HepG2 (cell line): ENCODE measurements at regions not wholly inside any gene's neighbourhood (a gene's known extent, or its start where the extent isn't known, plus 50 kb on each side); places are given as distances from the start of the nearest gene placed in this dataset.

Experiments
- ATAC-seq: fragments of 200-7000 bp; cut with Tn5 transposase; 3 replicates; pipeline ENCODE4 v1.9.1; 2020; ENCODE audit warnings: mild to moderate bottlenecking, moderate library complexity
- BruUV-seq: library from RNA; stranded (reverse); fragments of 400-500 nt; replicated peaks from 2 replicates; lab custom pipeline; 2021; lab: Mats Ljungman, UMichigan
- CTCF ChIA-PET: fragments of 300-600 bp; formaldehyde crosslinking; extraction: SDS; loops from one replicate; lab custom pipeline; 2021; ENCODE audit warnings: low total read pairs, inconsistent platforms, low intra/inter-chr PET ratio; lab: Yijun Ruan, JAX
- POLR2A ChIA-PET: fragments of 350-600 bp; sonication (Branson Sonifier 250); formaldehyde crosslinking; loops from one replicate; lab custom pipeline; 2020; ENCODE audit warnings: antibody characterized with exemption, inconsistent platforms; lab: Yijun Ruan, JAX
- DNase-seq: peaks from one replicate; pipeline ENCODE4 v3.0.0-alpha.2; 2015; ENCODE audit warnings: low spot score
- FAIRE-seq: peaks from 3 replicates; lab custom pipeline; 2011; peaks lifted over from hg19 to GRCh38; lab: Jason Lieb, UNC
- H2AFZ ChIP-seq: one replicate; pipeline ENCODE4 v1.6.1; 2011; ENCODE audit warnings: low read length, inconsistent platforms
- H3K27ac ChIP-seq: fragments of 300-600 bp; 3 replicates; pipeline ENCODE4 v1.8.0; 2011; ENCODE audit warnings: mixed run types, mild to moderate bottlenecking, mixed read lengths, low read length, inconsistent platforms; ENCODE audit not compliant: insufficient read depth; ENCODE audit errors: extremely low read length
- H3K27me3 ChIP-seq, 2 experiments: fragments of 200-600 bp in 1 of 2; 2 replicates in 1 of 2; 3 replicates in 1 of 2; pipeline versions ENCODE4 v1.6.0 to v1.8.0; 2011; ENCODE audit warnings: low read length in 2 of 2, mild to moderate bottlenecking in 2 of 2, moderate library complexity in 2 of 2, inconsistent platforms in 1 of 2; ENCODE audit not compliant: insufficient read depth in 2 of 2, control insufficient read depth in 1 of 2
- H3K36me3 ChIP-seq, 2 experiments: fragments of 200-600 bp in 1 of 2; replicated peaks in 1 of 2; 2 replicates in 1 of 2; 3 replicates in 1 of 2; pipeline versions ENCODE4 v1.5.1 to v1.8.0; 2011; ENCODE audit warnings: low read length in 2 of 2, inconsistent platforms in 1 of 2; ENCODE audit not compliant: insufficient read depth in 2 of 2, control insufficient read depth in 1 of 2
- H3K4me1 ChIP-seq: 2 replicates; pipeline ENCODE4 v1.5.1; 2012; ENCODE audit warnings: low read length, inconsistent platforms; ENCODE audit not compliant: insufficient read depth
- H3K4me2 ChIP-seq: 2 replicates; pipeline ENCODE4 v1.6.0; 2011; ENCODE audit warnings: low read depth, low read length, inconsistent platforms
- H3K4me3 ChIP-seq, 3 experiments: fragments of 200-600 bp in 1 of 3; sonication (generic), shearing (Covaris generic) in 1 of 3; replicated peaks in 1 of 3; 2 replicates each; pipeline ENCODE4 v1.5.1; 2011 to 2016; ENCODE audit warnings: low read length in 3 of 3, inconsistent platforms in 2 of 3, low read depth in 2 of 3, mild to moderate bottlenecking in 2 of 3, control low read depth in 1 of 3, mixed read lengths in 1 of 3; ENCODE audit not compliant: insufficient read depth in 1 of 3
- H3K79me2 ChIP-seq: one replicate; pipeline ENCODE4 v1.6.1; 2011; ENCODE audit warnings: low read length, inconsistent platforms; ENCODE audit not compliant: insufficient read depth
- H3K9ac ChIP-seq: 2 replicates; pipeline ENCODE4 v1.6.0; 2011; ENCODE audit warnings: mild to moderate bottlenecking, low read depth, low read length, inconsistent platforms; ENCODE audit not compliant: insufficient read depth
- H3K9me3 ChIP-seq: 2 replicates; pipeline ENCODE4 v1.5.1; 2012; ENCODE audit warnings: mild to moderate bottlenecking, low read length
- H4K20me1 ChIP-seq: 2 replicates; pipeline ENCODE4 v1.6.0; 2011; ENCODE audit warnings: inconsistent platforms, mild to moderate bottlenecking, low read length, moderate library complexity; ENCODE audit not compliant: insufficient read depth
- CHCHD3 ChIP-seq: sonication (generic); formaldehyde crosslinking; IDR thresholded peaks from 2 replicates; pipeline ENCODE4 v1.8.0; 2022; ENCODE audit warnings: mild to moderate bottlenecking, missing genetic modification reagents, moderate library complexity
- IRX3 ChIP-seq: sonication (generic); formaldehyde crosslinking; IDR thresholded peaks from 2 replicates; pipeline ENCODE4 v1.8.1; 2023; ENCODE audit warnings: mild to moderate bottlenecking, low read depth, missing genetic modification reagents, borderline replicate concordance
- KDM6A ChIP-seq: IDR thresholded peaks from 2 replicates; pipeline ENCODE4 v1.6.1; 2016; ENCODE audit warnings: low read depth
- NFIC ChIP-seq: IDR thresholded peaks from 2 replicates; pipeline ENCODE4 v1.6.1; 2012; ENCODE audit warnings: mild to moderate bottlenecking, low read length, inconsistent platforms
- SP140L ChIP-seq: sonication (generic); formaldehyde crosslinking; IDR thresholded peaks from 2 replicates; pipeline ENCODE4 v1.4.0; 2020; ENCODE audit warnings: missing genetic modification reagents, borderline replicate concordance
- WIZ ChIP-seq: sonication (generic); formaldehyde crosslinking; IDR thresholded peaks from 2 replicates; pipeline ENCODE4 v1.5.1; 2020; ENCODE audit warnings: mild to moderate bottlenecking, missing genetic modification reagents
- XRCC5 ChIP-seq: fragments of 200-400 bp; formaldehyde crosslinking; optimal IDR thresholded peaks from 2 replicates; pipeline ENCODE3; 2017; ENCODE audit warnings: mild to moderate bottlenecking, low read length
- ZNF33A ChIP-seq: sonication (generic); formaldehyde crosslinking; IDR thresholded peaks from 2 replicates; pipeline ENCODE4 v1.5.1; 2020; ENCODE audit warnings: missing genetic modification reagents, mild to moderate bottlenecking, moderate library complexity, borderline replicate concordance
- ZNF550 ChIP-seq: sonication (generic); formaldehyde crosslinking; IDR thresholded peaks from 2 replicates; pipeline ENCODE4 v1.4.0; 2020; ENCODE audit warnings: mild to moderate bottlenecking, missing genetic modification reagents, borderline replicate concordance
- WGBS: methylation state at CpG from one replicate; pipeline ENCODE4 v1.1.6; 2017; ENCODE audit warnings: low lambda C conversion rate; 5-methylcytosine and 5-hydroxymethylcytosine counted together
- in situ Hi-C: cut with HindIII; loops from 2 replicates; pipeline ENCODE4 v1.10.0; 2017; ENCODE audit warnings: low pct_unique_long_range_greater_than_20kb; ENCODE audit not compliant: extremely low pct_ligation_motif_present
- intact Hi-C: fragments of 100-400 bp; cut with micrococcal nuclease; formaldehyde crosslinking; loops from one replicate; pipeline ENCODE4 v1.10.0; 2022; ENCODE audit not compliant: unreplicated experiment
- TF ChIP-seq, protein P1 (sequence below): sonication (generic); formaldehyde crosslinking; IDR thresholded peaks from 2 replicates; pipeline ENCODE4 v1.4.0; 2020; ENCODE audit warnings: missing genetic modification reagents
- TF ChIP-seq, protein P2 (sequence below): sonication (generic); formaldehyde crosslinking; IDR thresholded peaks from 2 replicates; pipeline ENCODE4 v1.8.0; 2022; ENCODE audit warnings: missing genetic modification reagents, mild to moderate bottlenecking, borderline replicate concordance
- TF ChIP-seq, protein P3 (sequence below): sonication (generic); formaldehyde crosslinking; IDR thresholded peaks from 2 replicates; pipeline ENCODE4 v1.4.0; 2020; ENCODE audit warnings: missing genetic modification reagents

DNA sequence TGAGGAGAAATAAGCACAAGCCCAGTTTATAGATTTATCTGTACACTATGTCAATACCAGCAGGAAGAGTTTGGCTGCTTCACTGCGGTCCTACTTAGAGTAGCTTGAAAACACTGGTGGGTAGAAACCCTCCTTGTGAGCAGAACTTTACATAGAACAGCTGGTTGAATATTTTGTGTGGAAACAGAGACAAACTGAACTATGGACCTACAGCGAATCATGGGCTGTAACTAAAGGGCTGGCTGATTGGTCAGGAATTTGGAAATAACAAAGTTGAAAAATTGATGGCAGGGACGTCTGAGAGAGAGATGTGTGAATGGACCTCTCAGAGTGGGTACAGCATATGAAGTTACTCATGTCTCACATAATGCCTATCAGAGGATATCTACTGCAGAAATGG, 392.5 kb downstream of the MAN2A1 start:
- no peak overlapping the region for H3K9ac ChIP-seq
- H4K20me1 ChIP-seq: no peaks in the 10 kb centered on the region
- no peak overlapping the region for H3K4me2 ChIP-seq
- no peak overlapping the region for H2AFZ ChIP-seq
- DNase-seq (no peak), FAIRE-seq (no peak), ATAC-seq (no peak)
- no TSS peak for BruUV-seq
- no peaks in the 10 kb centered on the region for H3K36me3 ChIP-seq
- H3K4me1 ChIP-seq: peaks cover 6% of the 10 kb centered on the region; the same call in 1 of the 2 replicates
- H3K79me2 ChIP-seq: no peaks in the 10 kb centered on the region
- ChIA-PET POLR2A (no interaction called here), CTCF (no interaction called here)
- 31% methylated on average over 3 of the region's 3 CpGs for WGBS
- in situ Hi-C loops (no loop called here), intact Hi-C loops (no loop called here)
- TF ChIP-seq, protein P1, sequence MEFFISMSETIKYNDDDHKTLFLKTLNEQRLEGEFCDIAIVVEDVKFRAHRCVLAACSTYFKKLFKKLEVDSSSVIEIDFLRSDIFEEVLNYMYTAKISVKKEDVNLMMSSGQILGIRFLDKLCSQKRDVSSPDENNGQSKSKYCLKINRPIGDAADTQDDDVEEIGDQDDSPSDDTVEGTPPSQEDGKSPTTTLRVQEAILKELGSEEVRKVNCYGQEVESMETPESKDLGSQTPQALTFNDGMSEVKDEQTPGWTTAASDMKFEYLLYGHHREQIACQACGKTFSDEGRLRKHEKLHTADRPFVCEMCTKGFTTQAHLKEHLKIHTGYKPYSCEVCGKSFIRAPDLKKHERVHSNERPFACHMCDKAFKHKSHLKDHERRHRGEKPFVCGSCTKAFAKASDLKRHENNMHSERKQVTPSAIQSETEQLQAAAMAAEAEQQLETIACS (CRISPR knock-in tag): no peak
- TF ChIP-seq SP140L (no peak), WIZ (CRISPR knock-in tag) (no peak), KDM6A (CRISPR knock-in tag) (no peak), NFIC (no peak), CHCHD3 (CRISPR knock-in tag) (no peak), IRX3 (no peak), XRCC5 (no peak), ZNF33A (CRISPR knock-in tag) (no peak), ZNF550 (CRISPR knock-in tag) (no peak)
- TF ChIP-seq, protein P2, sequence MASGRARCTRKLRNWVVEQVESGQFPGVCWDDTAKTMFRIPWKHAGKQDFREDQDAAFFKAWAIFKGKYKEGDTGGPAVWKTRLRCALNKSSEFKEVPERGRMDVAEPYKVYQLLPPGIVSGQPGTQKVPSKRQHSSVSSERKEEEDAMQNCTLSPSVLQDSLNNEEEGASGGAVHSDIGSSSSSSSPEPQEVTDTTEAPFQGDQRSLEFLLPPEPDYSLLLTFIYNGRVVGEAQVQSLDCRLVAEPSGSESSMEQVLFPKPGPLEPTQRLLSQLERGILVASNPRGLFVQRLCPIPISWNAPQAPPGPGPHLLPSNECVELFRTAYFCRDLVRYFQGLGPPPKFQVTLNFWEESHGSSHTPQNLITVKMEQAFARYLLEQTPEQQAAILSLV (CRISPR knock-in tag): no peak
- TF ChIP-seq, protein P3, sequence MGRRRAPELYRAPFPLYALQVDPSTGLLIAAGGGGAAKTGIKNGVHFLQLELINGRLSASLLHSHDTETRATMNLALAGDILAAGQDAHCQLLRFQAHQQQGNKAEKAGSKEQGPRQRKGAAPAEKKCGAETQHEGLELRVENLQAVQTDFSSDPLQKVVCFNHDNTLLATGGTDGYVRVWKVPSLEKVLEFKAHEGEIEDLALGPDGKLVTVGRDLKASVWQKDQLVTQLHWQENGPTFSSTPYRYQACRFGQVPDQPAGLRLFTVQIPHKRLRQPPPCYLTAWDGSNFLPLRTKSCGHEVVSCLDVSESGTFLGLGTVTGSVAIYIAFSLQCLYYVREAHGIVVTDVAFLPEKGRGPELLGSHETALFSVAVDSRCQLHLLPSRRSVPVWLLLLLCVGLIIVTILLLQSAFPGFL (CRISPR knock-in tag): no peak
- no peak overlapping the region for H3K4me3 ChIP-seq
- no peaks in the 10 kb centered on the region for H3K9me3 ChIP-seq
- no peaks in the 10 kb centered on the region for H3K27me3 ChIP-seq
- H3K27ac ChIP-seq: no peak overlapping the region
